ENCODE measurements at regions not wholly inside any gene's neighbourhood (a gene's known extent, or its start where the extent isn't known, plus 50 kb on each side); places are given as distances from the start of the nearest gene placed in this dataset.

DNA sequence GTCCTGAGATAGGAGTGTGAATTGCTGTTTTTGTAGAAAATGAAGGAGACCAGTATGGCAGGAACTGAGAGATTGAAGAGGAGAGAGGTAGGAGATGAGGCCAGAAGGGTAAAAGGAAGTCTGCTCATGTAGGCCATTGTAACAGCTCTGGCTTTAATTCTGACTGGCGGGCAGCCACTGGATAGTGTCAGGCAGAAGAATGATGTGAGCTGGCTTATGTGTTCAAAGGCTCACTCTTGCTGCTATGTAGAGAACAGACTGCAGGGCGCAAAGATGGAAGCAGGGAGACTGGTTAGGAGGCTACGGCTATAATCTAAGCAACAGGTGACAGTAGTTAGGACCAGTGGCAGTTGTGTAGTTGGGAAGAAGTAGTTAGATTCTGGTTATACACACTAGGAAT, 160.2 kb upstream of the FGF13 start:
- Histone ChIP-seq H3K36me3 (replicated peaks in 1 of 2; ENCODE audit: insufficient read depth in 1 of 2, low read depth in 2 of 2) (no peaks in the 10 kb centered on the region), H3K27ac (no peak overlapping the region), H3K9me3 (no peaks in the 10 kb centered on the region), H3K4me1 (no peaks in the 10 kb centered on the region), H3K27me3 (no peaks in the 10 kb centered on the region), H3K4me3 (no peak overlapping the region)
- intact Hi-C loops (cut with DNase I) = no loop called here
- 53 to 81% methylated on average over 3 of the region's 3 CpGs for WGBS, 2 donors
- ATAC-seq (no peak), DNase-seq (no peak)
- no peak for TF ChIP-seq POLR2A (IDR thresholded peaks at IDR 0.05)

DNA sequence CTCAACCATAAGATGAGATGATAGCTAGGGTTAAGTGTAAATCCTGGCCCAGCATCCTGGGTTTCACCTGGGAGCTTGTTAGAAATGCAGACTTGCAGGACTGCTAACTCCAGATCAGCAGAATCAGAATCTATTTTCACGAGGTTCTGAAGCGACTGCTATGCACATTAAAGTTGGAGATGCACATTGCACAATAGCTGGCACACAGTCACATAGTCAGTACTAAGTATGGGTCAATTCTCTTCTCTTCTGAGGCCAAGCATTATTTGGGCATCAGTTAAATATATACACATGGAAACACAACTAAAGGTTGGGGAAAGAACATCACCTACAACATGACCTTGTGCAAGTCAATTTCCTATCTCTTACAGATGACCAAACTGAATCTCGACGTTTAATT, 155.1 kb upstream of the FGF13 start:
- no peak for TF ChIP-seq POLR2A (IDR thresholded peaks at IDR 0.05)
- TF ChIP-seq, protein P1, sequence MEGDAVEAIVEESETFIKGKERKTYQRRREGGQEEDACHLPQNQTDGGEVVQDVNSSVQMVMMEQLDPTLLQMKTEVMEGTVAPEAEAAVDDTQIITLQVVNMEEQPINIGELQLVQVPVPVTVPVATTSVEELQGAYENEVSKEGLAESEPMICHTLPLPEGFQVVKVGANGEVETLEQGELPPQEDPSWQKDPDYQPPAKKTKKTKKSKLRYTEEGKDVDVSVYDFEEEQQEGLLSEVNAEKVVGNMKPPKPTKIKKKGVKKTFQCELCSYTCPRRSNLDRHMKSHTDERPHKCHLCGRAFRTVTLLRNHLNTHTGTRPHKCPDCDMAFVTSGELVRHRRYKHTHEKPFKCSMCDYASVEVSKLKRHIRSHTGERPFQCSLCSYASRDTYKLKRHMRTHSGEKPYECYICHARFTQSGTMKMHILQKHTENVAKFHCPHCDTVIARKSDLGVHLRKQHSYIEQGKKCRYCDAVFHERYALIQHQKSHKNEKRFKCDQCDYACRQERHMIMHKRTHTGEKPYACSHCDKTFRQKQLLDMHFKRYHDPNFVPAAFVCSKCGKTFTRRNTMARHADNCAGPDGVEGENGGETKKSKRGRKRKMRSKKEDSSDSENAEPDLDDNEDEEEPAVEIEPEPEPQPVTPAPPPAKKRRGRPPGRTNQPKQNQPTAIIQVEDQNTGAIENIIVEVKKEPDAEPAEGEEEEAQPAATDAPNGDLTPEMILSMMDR (IDR thresholded peaks at IDR 0.05) = no peak
- Histone ChIP-seq H3K4me1 (no peaks in the 10 kb centered on the region), H3K27ac (no peak overlapping the region), H3K36me3 (replicated peaks in 1 of 2; ENCODE audit: insufficient read depth in 1 of 2, low read depth in 2 of 2) (no peaks in the 10 kb centered on the region), H3K27me3 (no peaks in the 10 kb centered on the region), H3K4me3 (no peak overlapping the region), H3K9me3 (no peaks in the 10 kb centered on the region)
- DNase-seq (no peak), ATAC-seq (no peak)
- intact Hi-C loops (cut with DNase I) = no loop called here
- 68% methylated on average over 4 of the region's 4 CpGs; no CpG with 5 or more reads in 1 of the 2 donors for WGBS, 2 donors

DNA sequence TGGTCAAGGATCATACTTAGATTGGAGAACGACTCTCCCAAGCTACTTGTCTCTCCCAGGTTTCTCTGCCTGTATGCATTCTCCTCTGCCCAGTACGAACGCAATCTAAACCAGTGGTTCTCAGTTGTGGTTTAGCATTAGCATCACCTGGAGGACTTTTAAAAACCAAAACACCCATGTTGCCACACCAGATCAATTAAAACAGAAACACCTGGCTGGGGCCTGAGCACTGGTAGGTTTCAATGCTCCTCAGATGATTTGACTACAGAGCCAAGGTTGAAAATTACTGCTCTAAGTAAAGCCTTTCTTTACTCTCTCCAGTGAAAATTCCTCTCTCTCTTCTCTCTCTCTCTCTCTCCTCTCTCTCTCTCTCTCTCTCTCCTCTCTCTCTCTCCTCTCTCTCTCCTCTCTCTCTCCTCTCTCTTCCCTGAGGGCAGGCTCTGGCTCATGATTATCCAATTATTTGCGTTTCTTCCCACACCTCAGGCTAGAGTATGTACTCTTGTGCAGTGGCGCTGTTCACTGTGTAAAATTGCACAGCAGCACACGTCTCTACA, 153.7 kb upstream of the FGF13 start:
- DNase-seq (no peak), ATAC-seq (no peak)
- Histone ChIP-seq H3K27ac (no peak overlapping the region), H3K36me3 (replicated peaks in 1 of 2; ENCODE audit: insufficient read depth in 1 of 2, low read depth in 2 of 2) (no peaks in the 10 kb centered on the region), H3K4me1 (no peaks in the 10 kb centered on the region), H3K9me3 (no peaks in the 10 kb centered on the region), H3K4me3 (no peak overlapping the region), H3K27me3 (no peaks in the 10 kb centered on the region)
- TF ChIP-seq, protein P1 (IDR thresholded peaks at IDR 0.05) = no peak
- no peak for TF ChIP-seq POLR2A (IDR thresholded peaks at IDR 0.05)
- intact Hi-C loops (cut with DNase I) = no loop called here
- WGBS, 2 donors = 55 to 69% methylated on average over 5 to 6 of the region's 6 CpGs

DNA sequence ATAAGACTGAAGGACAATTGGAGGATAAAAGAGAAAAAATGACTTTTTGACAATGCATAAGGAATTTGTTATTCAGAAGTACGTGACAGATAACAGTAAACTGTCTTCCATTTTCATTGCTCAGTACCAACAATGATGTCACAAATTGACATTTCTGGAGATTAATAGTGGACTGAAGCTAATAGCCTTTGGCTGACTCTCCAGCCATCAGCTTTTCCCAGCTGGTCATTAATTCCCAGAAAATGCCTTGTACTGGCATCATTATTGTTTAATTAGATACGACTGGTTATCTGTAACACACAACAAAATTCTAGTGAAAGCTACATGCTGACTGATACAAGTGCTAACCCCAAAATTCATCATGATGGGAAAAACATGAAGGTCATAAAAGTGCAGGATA, 147.9 kb upstream of the FGF13 start:
- TF ChIP-seq, protein P1 (IDR thresholded peaks at IDR 0.05) = no peak
- TF ChIP-seq POLR2A (IDR thresholded peaks at IDR 0.05) = no peak
- Histone ChIP-seq H3K9me3 (no peaks in the 10 kb centered on the region), H3K27me3 (no peaks in the 10 kb centered on the region), H3K4me3 (no peak overlapping the region), H3K36me3 (replicated peaks in 1 of 2; ENCODE audit: insufficient read depth in 1 of 2, low read depth in 2 of 2) (no peaks in the 10 kb centered on the region), H3K27ac (no peak overlapping the region), H3K4me1 (no peaks in the 10 kb centered on the region)
- 36 to 45% methylated on average over 2 of the region's 2 CpGs for WGBS, 2 donors
- intact Hi-C loops (cut with DNase I) = no loop called here
- no peak for DNase-seq
- ATAC-seq = no peak

DNA sequence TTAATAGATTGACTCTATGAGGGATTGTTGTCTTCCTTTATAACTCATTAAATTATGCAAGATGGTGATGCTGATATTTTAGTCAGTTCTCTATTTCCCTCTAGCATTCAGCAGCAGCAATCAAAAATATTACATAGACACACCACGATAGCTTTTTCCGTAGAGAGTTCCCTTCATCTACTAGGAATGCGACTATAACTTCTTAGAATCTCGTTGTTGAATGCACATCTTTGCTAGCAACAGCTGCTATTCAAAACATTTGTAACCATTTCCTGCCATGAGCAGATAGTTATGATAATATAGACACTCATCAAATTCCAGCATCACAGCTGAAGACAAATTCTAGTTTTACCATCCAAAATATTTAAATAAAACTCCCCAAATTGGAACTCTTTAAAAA, 147.4 kb upstream of the FGF13 start:
- TF ChIP-seq POLR2A (IDR thresholded peaks at IDR 0.05) = no peak
- no peak overlapping the region for H3K27ac ChIP-seq
- H3K4me1 ChIP-seq = no peaks in the 10 kb centered on the region
- 53% methylated on average over 4 of the region's 4 CpGs for WGBS, 2 donors
- H3K4me3 ChIP-seq = no peak overlapping the region
- no peaks in the 10 kb centered on the region for H3K27me3 ChIP-seq
- no peak for DNase-seq
- intact Hi-C loops (cut with DNase I) = no loop called here
- ATAC-seq = no peak
- H3K36me3 ChIP-seq (replicated peaks in 1 of 2; ENCODE audit: insufficient read depth in 1 of 2, low read depth in 2 of 2) = no peaks in the 10 kb centered on the region
- no peaks in the 10 kb centered on the region for H3K9me3 ChIP-seq

DNA sequence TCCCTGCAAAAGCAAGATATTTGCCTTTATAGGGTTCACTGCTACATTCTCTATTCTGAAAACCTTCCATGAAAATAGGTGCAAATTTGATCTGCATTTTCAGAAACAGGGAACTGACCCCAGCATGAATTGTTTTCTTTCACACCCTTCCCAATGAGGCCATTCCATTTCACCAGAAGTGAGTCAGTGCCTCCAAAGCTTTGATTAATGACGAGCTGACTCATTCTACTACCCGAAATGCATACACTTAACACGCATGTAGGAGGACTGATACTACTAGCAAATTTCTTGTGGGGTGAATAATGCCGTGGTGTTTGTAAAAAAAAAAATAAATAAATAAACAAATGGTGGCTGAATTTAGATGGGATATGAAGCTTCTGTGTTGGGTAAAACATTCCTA, 146.9 kb upstream of the FGF13 start:
- 41 to 43% methylated on average over 4 of the region's 4 CpGs for WGBS, 2 donors
- ATAC-seq = no peak
- intact Hi-C loops (cut with DNase I) = no loop called here

More for the DNA sequence above, 146.9 kb upstream of the FGF13 start:
- Histone ChIP-seq H3K4me1 (no peaks in the 10 kb centered on the region), H3K27ac (no peak overlapping the region), H3K36me3 (replicated peaks in 1 of 2; ENCODE audit: insufficient read depth in 1 of 2, low read depth in 2 of 2) (no peaks in the 10 kb centered on the region), H3K27me3 (no peaks in the 10 kb centered on the region), H3K4me3 (no peak overlapping the region), H3K9me3 (no peaks in the 10 kb centered on the region)
- DNase-seq = no peak
- TF ChIP-seq POLR2A (IDR thresholded peaks at IDR 0.05) = no peak
- TF ChIP-seq, protein P1 (IDR thresholded peaks at IDR 0.05) = no peak
